PC-3 (cell line): ENCODE measurements at regions not wholly inside any gene's neighbourhood (a gene's known extent, or its start where the extent isn't known, plus 50 kb on each side); places are given as distances from the start of the nearest gene placed in this dataset.
"Not testable (repeated sequence)": the region's sequence is repeated elsewhere in the genome, so short reads cannot be mapped to it uniquely, and the experiment has no call there.

ENCODE experiments used
- EZH2 ChIP-seq: fragments of 300-600 bp; sonication (generic); IDR thresholded peaks from one replicate; pipeline ENCODE4 v1.6.1; 2017; ENCODE audit warnings: antibody characterized with exemption, mild to moderate bottlenecking, low read length; ENCODE audit not compliant: unreplicated experiment
- EZH2phosphoT487 ChIP-seq: fragments of 300-600 bp; sonication (generic); IDR thresholded peaks from 2 replicates; pipeline ENCODE4 v1.6.1; 2018; ENCODE audit warnings: mild to moderate bottlenecking, antibody characterized with exemption, low read length, borderline replicate concordance
- TF ChIP-seq, protein P1 (sequence below): fragments of 300-600 bp; sonication (generic); conservative IDR thresholded peaks from 2 replicates; pipeline ENCODE4 v1.5.1; 2017; ENCODE audit warnings: antibody characterized with exemption, low read depth, mild to moderate bottlenecking, low read length

DNA sequence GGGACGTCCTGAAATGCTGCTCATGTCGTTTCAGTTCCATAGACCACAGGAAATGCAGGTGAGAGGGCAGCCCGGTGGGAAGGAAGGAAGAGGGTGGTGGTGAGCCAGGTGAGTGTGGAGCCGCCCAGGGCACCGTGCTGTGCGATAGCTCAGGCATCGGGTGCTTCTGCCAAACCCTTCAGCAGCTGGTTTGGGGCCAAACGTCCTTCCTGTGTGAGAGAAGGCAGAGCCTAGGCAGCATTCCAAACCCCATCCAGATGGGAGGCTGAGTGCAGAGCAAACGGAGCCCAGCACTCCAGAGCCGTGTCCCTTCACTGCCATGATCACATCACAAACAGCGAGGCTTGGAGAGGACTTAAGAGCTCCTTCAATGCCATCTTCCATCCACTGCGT, 65.1 kb upstream of the SAMD11 start:
- TF ChIP-seq EZH2phosphoT487, EZH2: not testable (repeated sequence)
- TF ChIP-seq, protein P1, sequence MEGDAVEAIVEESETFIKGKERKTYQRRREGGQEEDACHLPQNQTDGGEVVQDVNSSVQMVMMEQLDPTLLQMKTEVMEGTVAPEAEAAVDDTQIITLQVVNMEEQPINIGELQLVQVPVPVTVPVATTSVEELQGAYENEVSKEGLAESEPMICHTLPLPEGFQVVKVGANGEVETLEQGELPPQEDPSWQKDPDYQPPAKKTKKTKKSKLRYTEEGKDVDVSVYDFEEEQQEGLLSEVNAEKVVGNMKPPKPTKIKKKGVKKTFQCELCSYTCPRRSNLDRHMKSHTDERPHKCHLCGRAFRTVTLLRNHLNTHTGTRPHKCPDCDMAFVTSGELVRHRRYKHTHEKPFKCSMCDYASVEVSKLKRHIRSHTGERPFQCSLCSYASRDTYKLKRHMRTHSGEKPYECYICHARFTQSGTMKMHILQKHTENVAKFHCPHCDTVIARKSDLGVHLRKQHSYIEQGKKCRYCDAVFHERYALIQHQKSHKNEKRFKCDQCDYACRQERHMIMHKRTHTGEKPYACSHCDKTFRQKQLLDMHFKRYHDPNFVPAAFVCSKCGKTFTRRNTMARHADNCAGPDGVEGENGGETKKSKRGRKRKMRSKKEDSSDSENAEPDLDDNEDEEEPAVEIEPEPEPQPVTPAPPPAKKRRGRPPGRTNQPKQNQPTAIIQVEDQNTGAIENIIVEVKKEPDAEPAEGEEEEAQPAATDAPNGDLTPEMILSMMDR = not testable (repeated sequence)
